Upper lobe of left lung (tissue), 4 donors: ENCODE measurements at regions not wholly inside any gene's neighbourhood (a gene's known extent, or its start where the extent isn't known, plus 50 kb on each side); places are given as distances from the start of the nearest gene placed in this dataset.

Experiments
- CTCF ChIP-seq, 6 experiments: fragments of 450-650 bp in 4 of 6; fragments of 200-600 bp in 2 of 6; sonication (generic) in 2 of 6; IDR thresholded peaks; one replicate each; pipeline ENCODE4 v1.5.1; 2016 to 2019; ENCODE audit warnings: antibody characterized with exemption in 6 of 6
- EP300 ChIP-seq, 4 donors: sonication (generic); formaldehyde crosslinking; IDR thresholded peaks; one replicate each; pipeline ENCODE4 v1.5.1; 2017; ENCODE audit warnings: antibody characterized with exemption in 4 of 4, control low read depth in 2 of 4
- POLR2A ChIP-seq, 4 donors: fragments of 450-650 bp; IDR thresholded peaks; one replicate each; pipeline ENCODE4 v1.5.1; 2016 to 2017; ENCODE audit warnings: antibody characterized with exemption in 4 of 4, mild to moderate bottlenecking in 2 of 4
- POLR2AphosphoS5 ChIP-seq, 2 donors: sonication (generic); formaldehyde crosslinking; IDR thresholded peaks; one replicate each; pipeline ENCODE4 v1.5.1; 2017; ENCODE audit warnings: antibody characterized with exemption in 2 of 2

GRCh38 chr6:167684276-167685104 lies 142.2 kb upstream of the AFDN start:
- no peak for TF ChIP-seq POLR2A (IDR thresholded peaks at IDR 0.05)
- no peak for TF ChIP-seq CTCF (IDR thresholded peaks at IDR 0.05)
- no peak for TF ChIP-seq EP300 (IDR thresholded peaks at IDR 0.05)
- TF ChIP-seq POLR2AphosphoS5 (IDR thresholded peaks at IDR 0.05) = no peak
